Liver (tissue), 3 donors: ENCODE measurements at regions not wholly inside any gene's neighbourhood (a gene's known extent, or its start where the extent isn't known, plus 50 kb on each side); places are given as distances from the start of the nearest gene placed in this dataset.

ENCODE experiments used
- CTCF ChIP-seq: fragments of 150-350 bp; IDR thresholded peaks from 2 replicates; pipeline ENCODE4 v1.5.1; 2017; ENCODE audit warnings: improper control_type of control experiment, low read depth, low read length; ENCODE audit not compliant: missing input control
- EGR1 ChIP-seq, 2 donors: IDR thresholded peaks; 2 replicates each; pipeline ENCODE4 v1.6.1; 2016 to 2018; ENCODE audit warnings: antibody characterized with exemption in 2 of 2, low read depth in 2 of 2
- FOXA1 ChIP-seq: IDR thresholded peaks from 2 replicates; pipeline ENCODE4 v1.6.1; 2016; ENCODE audit warnings: antibody characterized with exemption
- JUND ChIP-seq, 2 donors: IDR thresholded peaks; 2 replicates each; pipeline ENCODE4 v1.6.1; 2016; ENCODE audit warnings: antibody characterized with exemption in 2 of 2
- MAX ChIP-seq: IDR thresholded peaks from 2 replicates; pipeline ENCODE4 v1.6.1; 2016; ENCODE audit warnings: antibody characterized with exemption
- RAD21 ChIP-seq, 2 donors: IDR thresholded peaks; 2 replicates each; pipeline ENCODE4 v1.6.1; 2016; ENCODE audit warnings: antibody characterized with exemption in 2 of 2, mild to moderate bottlenecking in 2 of 2
- REST ChIP-seq: IDR thresholded peaks from 2 replicates; pipeline ENCODE4 v1.6.1; 2016; ENCODE audit warnings: antibody characterized with exemption, mild to moderate bottlenecking
- SP1 ChIP-seq: IDR thresholded peaks from 2 replicates; pipeline ENCODE4 v1.6.1; 2018; ENCODE audit warnings: antibody characterized with exemption, mild to moderate bottlenecking
- TAF1 ChIP-seq: conservative IDR thresholded peaks from 2 replicates; pipeline ENCODE4 v1.6.1; 2016; ENCODE audit warnings: antibody characterized with exemption, mild to moderate bottlenecking
- ZBTB33 ChIP-seq: IDR thresholded peaks from 2 replicates; pipeline ENCODE4 v1.6.1; 2016; ENCODE audit warnings: antibody characterized with exemption
- donor health status: healthy.
- donor health status: healthy.

GRCh38 chr1:47694011-47694890 is 256.4 kb downstream of the FOXD2 start:
- TF ChIP-seq FOXA1 (no peak), CTCF (no peak), REST (no peak), TAF1 (no peak), RAD21 (IDR thresholded peaks at IDR 0.05) (no peak), MAX (no peak), SP1 (no peak), ZBTB33 (no peak), JUND (IDR thresholded peaks at IDR 0.05) (no peak), EGR1 (IDR thresholded peaks at IDR 0.05; ENCODE audit: low read depth in 2 of 2) (no peak)
